H1 (cell line): ENCODE measurements at regions not wholly inside any gene's neighbourhood (a gene's known extent, or its start where the extent isn't known, plus 50 kb on each side); places are given as distances from the start of the nearest gene placed in this dataset.

ENCODE experiments used
- CTCF ChIA-PET: fragments of 300-600 bp; sonication (Branson Sonifier 250); formaldehyde crosslinking; loops from one replicate; lab custom pipeline; 2021; ENCODE audit not compliant: partially characterized antibody; lab: Charles Lee
- POLR2A ChIA-PET: fragments of 300-600 bp; sonication (Branson Sonifier 250); formaldehyde crosslinking; loops from one replicate; lab custom pipeline; 2021; ENCODE audit warnings: inconsistent platforms; ENCODE audit not compliant: partially characterized antibody; lab: Charles Lee
- DNase-seq, 2 experiments: peaks; one replicate each; pipeline versions ENCODE4 v3.0.0 to v3.0.0-alpha.2; 2010 to 2022; ENCODE audit warnings: low spot score in 2 of 2, low read depth in 1 of 2, mixed read lengths in 1 of 2
- FAIRE-seq: peaks from 2 replicates; lab custom pipeline; 2011; peaks lifted over from hg19 to GRCh38; lab: Jason Lieb, UNC
- H2AFZ ChIP-seq: 2 replicates; pipeline ENCODE4 v1.8.1; 2012; ENCODE audit warnings: low read length, inconsistent platforms
- H2AK5ac ChIP-seq: 2 replicates; pipeline ENCODE4 v1.6.1; 2013; ENCODE audit warnings: low read depth, low read length
- H2BK120ac ChIP-seq: replicated peaks from 2 replicates; pipeline ENCODE3; 2013; ENCODE audit warnings: low read depth, low read length, inconsistent platforms
- H2BK12ac ChIP-seq: 2 replicates; pipeline ENCODE4 v1.6.1; 2013; ENCODE audit warnings: low read depth, low read length
- H2BK15ac ChIP-seq: 2 replicates; pipeline ENCODE4 v1.6.1; 2013; ENCODE audit warnings: low read length
- H2BK20ac ChIP-seq: 2 replicates; pipeline ENCODE4 v1.6.1; 2013; ENCODE audit warnings: low read length
- H2BK5ac ChIP-seq: 2 replicates; pipeline ENCODE4 v1.6.1; 2013; ENCODE audit warnings: low read depth, low read length
- H3K14ac ChIP-seq: 2 replicates; pipeline ENCODE4 v1.6.1; 2013; ENCODE audit warnings: inconsistent platforms; ENCODE audit not compliant: insufficient read length
- H3K18ac ChIP-seq: 2 replicates; pipeline ENCODE4 v1.6.1; 2013; ENCODE audit warnings: low read length; ENCODE audit errors: extremely low read depth
- H3K23ac ChIP-seq: 2 replicates; pipeline ENCODE4 v1.6.1; 2013; ENCODE audit warnings: inconsistent platforms; ENCODE audit not compliant: insufficient read length
- H3K23me2 ChIP-seq: 2 replicates; pipeline ENCODE4 v1.6.1; 2013; ENCODE audit warnings: low read depth, low read length
- H3K27ac ChIP-seq: 2 replicates; pipeline ENCODE4 v1.6.1; 2011; ENCODE audit warnings: low read depth, low read length, inconsistent platforms
- H3K27me3 ChIP-seq, 4 experiments: replicated peaks in 1 of 4; 1 replicate in 1 of 4; 2 replicates in 3 of 4; pipeline versions ENCODE4 v1.6.1 to v1.8.1; 2011 to 2013; ENCODE audit warnings: low read length in 3 of 4, mild to moderate bottlenecking in 3 of 4, inconsistent platforms in 2 of 4, mixed read lengths in 2 of 4, moderate library complexity in 1 of 4; ENCODE audit not compliant: control insufficient read depth in 3 of 4, insufficient read depth in 3 of 4; ENCODE audit errors: extremely low read depth in 1 of 4
- H3K36me3 ChIP-seq, 4 experiments: 2 replicates each; pipeline versions ENCODE4 v1.6.1 to v1.8.1; 2011 to 2013; ENCODE audit warnings: mild to moderate bottlenecking in 4 of 4, low read length in 3 of 4, moderate library complexity in 2 of 4, control low read depth in 1 of 4, inconsistent platforms in 1 of 4; ENCODE audit not compliant: insufficient read depth in 4 of 4, control insufficient read depth in 2 of 4
- H3K4ac ChIP-seq: replicated peaks from 2 replicates; pipeline ENCODE3; 2013; ENCODE audit warnings: low read length, low read depth, mixed read lengths, inconsistent platforms; ENCODE audit not compliant: insufficient read length
- H3K4me1 ChIP-seq, 4 experiments: replicated peaks in 1 of 4; 1 replicate in 1 of 4; 2 replicates in 3 of 4; pipeline versions ENCODE4 v1.6.1 to v1.8.1; 2011 to 2013; ENCODE audit warnings: low read length in 3 of 4, inconsistent platforms in 2 of 4, mixed read lengths in 1 of 4; ENCODE audit not compliant: insufficient read depth in 4 of 4, control insufficient read depth in 3 of 4
- H3K4me2 ChIP-seq, 2 experiments: 2 replicates each; pipeline versions ENCODE4 v1.6.1 to v1.8.1; 2011 to 2013; ENCODE audit warnings: low read depth in 2 of 2, low read length in 2 of 2, control low read depth in 1 of 2, inconsistent platforms in 1 of 2, mild to moderate bottlenecking in 1 of 2; ENCODE audit not compliant: insufficient read depth in 1 of 2
- H3K4me3 ChIP-seq, 4 experiments: fragments of 200-600, 300-600 bp in 1 of 4; sonication (generic), shearing (Covaris generic), sonication (Bioruptor Twin) in 1 of 4; 2 replicates each; pipeline versions ENCODE4 v1.5.1 to v1.8.1; 2011 to 2016; ENCODE audit warnings: low read length in 4 of 4, low read depth in 3 of 4, control low read depth in 2 of 4, inconsistent platforms in 2 of 4, mild to moderate bottlenecking in 2 of 4, mixed read lengths in 1 of 4, moderate library complexity in 1 of 4; ENCODE audit not compliant: insufficient read depth in 2 of 4; ENCODE audit errors: extremely low read depth in 1 of 4
- H3K56ac ChIP-seq: replicated peaks from 2 replicates; pipeline ENCODE3; 2013; ENCODE audit warnings: low read depth, mild to moderate bottlenecking, mixed read lengths, low read length, inconsistent platforms; ENCODE audit not compliant: insufficient read length
- H3K79me1 ChIP-seq: 2 replicates; pipeline ENCODE4 v1.6.1; 2013; ENCODE audit warnings: low read depth, low read length, control low read depth
- H3K79me2 ChIP-seq, 2 experiments: 2 replicates each; pipeline versions ENCODE4 v1.6.1 to v1.8.1; 2012 to 2013; ENCODE audit warnings: low read length in 2 of 2, mild to moderate bottlenecking in 2 of 2, inconsistent platforms in 1 of 2; ENCODE audit not compliant: insufficient read depth in 2 of 2, control insufficient read depth in 1 of 2
- H3K9ac ChIP-seq, 4 experiments: replicated peaks in 1 of 4; 1 replicate in 1 of 4; 2 replicates in 3 of 4; pipeline versions ENCODE4 v1.6.1 to v1.8.1; 2011 to 2013; ENCODE audit warnings: low read depth in 3 of 4, low read length in 3 of 4, control low read depth in 2 of 4, mild to moderate bottlenecking in 2 of 4, moderate library complexity in 2 of 4, inconsistent platforms in 1 of 4; ENCODE audit errors: extremely low read depth in 1 of 4
- H3K9me3 ChIP-seq, 2 experiments: 2 replicates each; pipeline versions ENCODE4 v1.6.1 to v1.8.1; 2012 to 2013; ENCODE audit warnings: mild to moderate bottlenecking in 2 of 2, moderate library complexity in 2 of 2, control low read depth in 1 of 2, inconsistent platforms in 1 of 2, low read depth in 1 of 2, low read length in 1 of 2, mixed read lengths in 1 of 2; ENCODE audit not compliant: insufficient read depth in 2 of 2
- H4K20me1 ChIP-seq, 2 experiments: replicated peaks in 1 of 2; 2 replicates each; pipeline versions ENCODE3 to v1.8.1; 2011 to 2013; ENCODE audit warnings: inconsistent platforms in 2 of 2, low read length in 2 of 2, mild to moderate bottlenecking in 1 of 2; ENCODE audit not compliant: insufficient read depth in 2 of 2, control insufficient read depth in 1 of 2
- H4K5ac ChIP-seq: 2 replicates; pipeline ENCODE4 v1.6.1; 2013; ENCODE audit warnings: low read length, low read depth, mixed read lengths, inconsistent platforms; ENCODE audit not compliant: insufficient read length
- H4K8ac ChIP-seq: 2 replicates; pipeline ENCODE4 v1.8.0; 2013; ENCODE audit warnings: mild to moderate bottlenecking, moderate library complexity, low read length, inconsistent platforms; ENCODE audit not compliant: insufficient read depth; ENCODE audit errors: extremely low read depth
- H4K91ac ChIP-seq: replicated peaks from 2 replicates; pipeline ENCODE3; 2013; ENCODE audit warnings: low read length, mixed read lengths, inconsistent platforms; ENCODE audit not compliant: insufficient read length
- ATF2 ChIP-seq: IDR thresholded peaks from 2 replicates; pipeline ENCODE4 v1.6.1; 2012; ENCODE audit warnings: low read length, inconsistent platforms
- CREB1 ChIP-seq: IDR thresholded peaks from 2 replicates; pipeline ENCODE4 v1.6.1; 2012; ENCODE audit warnings: inconsistent platforms
- EGR1 ChIP-seq: IDR thresholded peaks from 2 replicates; pipeline ENCODE4 v1.6.1; 2011; ENCODE audit warnings: low read depth, low read length, borderline replicate concordance
- EZH2 ChIP-seq: fragments of 200-600 bp; sonication (generic); IDR thresholded peaks from 2 replicates; pipeline ENCODE4 v1.7.1; 2012; ENCODE audit warnings: low read depth, mild to moderate bottlenecking, moderate library complexity, low read length, inconsistent platforms; ENCODE audit not compliant: severe bottlenecking
- SIN3A ChIP-seq, 2 experiments: IDR thresholded peaks in 1 of 2; conservative IDR thresholded peaks in 1 of 2; 2 replicates each; pipeline ENCODE4 v1.6.1; 2011 to 2012; ENCODE audit warnings: low read length in 2 of 2, improper control_type of control experiment in 1 of 2, low read depth in 1 of 2, mild to moderate bottlenecking in 1 of 2
- SIRT6 ChIP-seq: IDR thresholded peaks from one replicate; pipeline ENCODE4 v1.7.1; 2012; ENCODE audit warnings: low read length, inconsistent platforms
- WGBS, 2 experiments: shearing (Covaris generic) in 1 of 2; methylation state at CpG; one replicate each; pipeline versions ENCODE4 v1.1.6 to v1.1.7; 2013 to 2015; ENCODE audit warnings: low lambda C conversion rate in 2 of 2, mixed read lengths in 2 of 2, inconsistent platforms in 1 of 2, low coverage in 1 of 2, missing lambda C conversion rate in 1 of 2; ENCODE audit not compliant: insufficient replicate concordance in 2 of 2, insufficient coverage in 1 of 2, insufficient read length in 1 of 2; ENCODE audit errors: extremely low coverage in 1 of 2, missing lambda C conversion rate in 1 of 2; 5-methylcytosine and 5-hydroxymethylcytosine counted together

- Histone ChIP-seq H2BK20ac (no peak overlapping the region), H3K9ac (no peak overlapping the region), H4K91ac (no peak overlapping the region), H3K36me3 (no peaks in the 10 kb centered on the region), H3K27me3 (no peaks in the 10 kb centered on the region), H3K9me3 (no peaks in the 10 kb centered on the region), H3K4me1 (peaks cover 0 to 2% (median under 1%) of the 10 kb centered on the region in 4 experiments; a peak in 1 of 7 replicates), H3K23ac (no peak overlapping the region), H4K5ac (no peak overlapping the region), H3K18ac (no peak overlapping the region), H3K23me2 (no peaks in the 10 kb centered on the region), H2BK5ac (no peak overlapping the region), H3K79me1 (no peaks in the 10 kb centered on the region), H3K4ac (no peak overlapping the region), H2BK120ac (no peak overlapping the region), H2AFZ (no peak overlapping the region), H4K8ac (no peak overlapping the region), H3K27ac (no peak overlapping the region), H4K20me1 (no peaks in the 10 kb centered on the region), H2AK5ac (no peak overlapping the region), H3K4me2 (no peak overlapping the region), H2BK15ac (no peak overlapping the region), H3K14ac (no peak overlapping the region), H3K4me3 (no peak overlapping the region), H3K56ac (no peak overlapping the region), H2BK12ac (no peak overlapping the region), H3K79me2 (no peaks in the 10 kb centered on the region)
- POLR2A ChIA-PET, result no interaction called here
- FAIRE-seq, result no peak
- DNase-seq, result no peak
- TF ChIP-seq SIRT6 (no peak), CREB1 (no peak), EGR1 (no peak), ATF2 (no peak), SIN3A (conservative IDR thresholded peaks at IDR 0.05 in 1 of 2, IDR thresholded peaks at IDR 0.05 in 1 of 2; ENCODE audit: low read depth in 1 of 2, low read length in 2 of 2) (no peak), EZH2 (no peak)
- 84% methylated on average over 5 of the region's 5 CpGs; no CpG with 5 or more reads in 1 of the 2 experiments for WGBS, 2 experiments
- CTCF ChIA-PET, result interaction anchor here (1.2 kb wide), 1 partner anchor 11 kb away, joined by 4 read pairs; no protein-coding TSS in a partner anchor
Measured at GRCh38 chr17:30584810-30585209, 107.6 kb downstream of the GOSR1 start.
